Thoracic aorta (tissue), 2 donors: ENCODE measurements at regions not wholly inside any gene's neighbourhood (a gene's known extent, or its start where the extent isn't known, plus 50 kb on each side); places are given as distances from the start of the nearest gene placed in this dataset.

Experiments
- ATAC-seq: fragments of 150-250 bp; one replicate; pipeline ENCODE4 v1.8.0; 2017; ENCODE audit warnings: low read depth; ENCODE audit not compliant: insufficient number of reproducible peaks, low FRiP score
- DNase-seq: peaks from one replicate; pipeline ENCODE4 v3.0.0-alpha.2; 2020; ENCODE audit warnings: low spot score
- H3K27ac ChIP-seq, 2 donors: fragments of 200-600 bp; sonication (generic); 1 replicate in 1 of 2; 2 replicates in 1 of 2; pipeline ENCODE4 v1.5.1; 2016; ENCODE audit warnings: mild to moderate bottlenecking in 2 of 2, moderate library complexity in 2 of 2
- H3K27me3 ChIP-seq: fragments of 200-600 bp; sonication (generic); replicated peaks from 2 replicates; pipeline ENCODE4 v1.6.0; 2016; ENCODE audit warnings: mild to moderate bottlenecking; ENCODE audit not compliant: insufficient read depth
- H3K36me3 ChIP-seq: fragments of 200-600 bp; sonication (generic); one replicate; pipeline ENCODE4 v1.5.1; 2016
- H3K4me1 ChIP-seq, 2 donors: fragments of 200-600 bp; sonication (generic); 1 replicate in 1 of 2; 2 replicates in 1 of 2; pipeline versions ENCODE4 v1.5.1 to v1.6.0; 2016; ENCODE audit warnings: low read depth in 2 of 2, mild to moderate bottlenecking in 1 of 2; ENCODE audit not compliant: control insufficient read depth in 1 of 2
- H3K4me3 ChIP-seq: fragments of 200-600 bp; sonication (generic); 2 replicates; pipeline ENCODE4 v1.5.1; 2016; ENCODE audit warnings: mild to moderate bottlenecking
- H3K9me3 ChIP-seq: fragments of 200-600 bp; sonication (generic); 2 replicates; pipeline ENCODE4 v1.5.1; 2016
- TF ChIP-seq, protein P1 (sequence below): fragments of 200-600 bp; sonication (generic); IDR thresholded peaks from one replicate; pipeline ENCODE4 v1.5.1; 2019; ENCODE audit warnings: antibody characterized with exemption

GRCh38 chr17:64775701-64776570 is 113.8 kb upstream of the SMURF2 start:
- ATAC-seq (no peak), DNase-seq (no peak)
- no peak overlapping the region for H3K27ac ChIP-seq
- peaks cover 36 to 45% of the 10 kb centered on the region in 2 donors for H3K4me1 ChIP-seq
- H3K27me3 ChIP-seq, result no peaks in the 10 kb centered on the region
- H3K4me3 ChIP-seq, result no peak overlapping the region
- H3K9me3 ChIP-seq, result no peaks in the 10 kb centered on the region
- no peaks in the 10 kb centered on the region for H3K36me3 ChIP-seq
- TF ChIP-seq, protein P1, sequence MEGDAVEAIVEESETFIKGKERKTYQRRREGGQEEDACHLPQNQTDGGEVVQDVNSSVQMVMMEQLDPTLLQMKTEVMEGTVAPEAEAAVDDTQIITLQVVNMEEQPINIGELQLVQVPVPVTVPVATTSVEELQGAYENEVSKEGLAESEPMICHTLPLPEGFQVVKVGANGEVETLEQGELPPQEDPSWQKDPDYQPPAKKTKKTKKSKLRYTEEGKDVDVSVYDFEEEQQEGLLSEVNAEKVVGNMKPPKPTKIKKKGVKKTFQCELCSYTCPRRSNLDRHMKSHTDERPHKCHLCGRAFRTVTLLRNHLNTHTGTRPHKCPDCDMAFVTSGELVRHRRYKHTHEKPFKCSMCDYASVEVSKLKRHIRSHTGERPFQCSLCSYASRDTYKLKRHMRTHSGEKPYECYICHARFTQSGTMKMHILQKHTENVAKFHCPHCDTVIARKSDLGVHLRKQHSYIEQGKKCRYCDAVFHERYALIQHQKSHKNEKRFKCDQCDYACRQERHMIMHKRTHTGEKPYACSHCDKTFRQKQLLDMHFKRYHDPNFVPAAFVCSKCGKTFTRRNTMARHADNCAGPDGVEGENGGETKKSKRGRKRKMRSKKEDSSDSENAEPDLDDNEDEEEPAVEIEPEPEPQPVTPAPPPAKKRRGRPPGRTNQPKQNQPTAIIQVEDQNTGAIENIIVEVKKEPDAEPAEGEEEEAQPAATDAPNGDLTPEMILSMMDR, result no peak

GRCh38 chr17:64774888-64775540 is 112.9 kb upstream of the SMURF2 start:
- no peaks in the 10 kb centered on the region for H3K27me3 ChIP-seq
- no peak overlapping the region for H3K4me3 ChIP-seq
- H3K4me1 ChIP-seq, result peaks cover 27 to 35% of the 10 kb centered on the region in 2 donors
- H3K27ac ChIP-seq, result no peak overlapping the region
- no peak for DNase-seq
- no peaks in the 10 kb centered on the region for H3K9me3 ChIP-seq
- no peak for ATAC-seq
- H3K36me3 ChIP-seq, result no peaks in the 10 kb centered on the region
- TF ChIP-seq, protein P1, result no peak

DNA sequence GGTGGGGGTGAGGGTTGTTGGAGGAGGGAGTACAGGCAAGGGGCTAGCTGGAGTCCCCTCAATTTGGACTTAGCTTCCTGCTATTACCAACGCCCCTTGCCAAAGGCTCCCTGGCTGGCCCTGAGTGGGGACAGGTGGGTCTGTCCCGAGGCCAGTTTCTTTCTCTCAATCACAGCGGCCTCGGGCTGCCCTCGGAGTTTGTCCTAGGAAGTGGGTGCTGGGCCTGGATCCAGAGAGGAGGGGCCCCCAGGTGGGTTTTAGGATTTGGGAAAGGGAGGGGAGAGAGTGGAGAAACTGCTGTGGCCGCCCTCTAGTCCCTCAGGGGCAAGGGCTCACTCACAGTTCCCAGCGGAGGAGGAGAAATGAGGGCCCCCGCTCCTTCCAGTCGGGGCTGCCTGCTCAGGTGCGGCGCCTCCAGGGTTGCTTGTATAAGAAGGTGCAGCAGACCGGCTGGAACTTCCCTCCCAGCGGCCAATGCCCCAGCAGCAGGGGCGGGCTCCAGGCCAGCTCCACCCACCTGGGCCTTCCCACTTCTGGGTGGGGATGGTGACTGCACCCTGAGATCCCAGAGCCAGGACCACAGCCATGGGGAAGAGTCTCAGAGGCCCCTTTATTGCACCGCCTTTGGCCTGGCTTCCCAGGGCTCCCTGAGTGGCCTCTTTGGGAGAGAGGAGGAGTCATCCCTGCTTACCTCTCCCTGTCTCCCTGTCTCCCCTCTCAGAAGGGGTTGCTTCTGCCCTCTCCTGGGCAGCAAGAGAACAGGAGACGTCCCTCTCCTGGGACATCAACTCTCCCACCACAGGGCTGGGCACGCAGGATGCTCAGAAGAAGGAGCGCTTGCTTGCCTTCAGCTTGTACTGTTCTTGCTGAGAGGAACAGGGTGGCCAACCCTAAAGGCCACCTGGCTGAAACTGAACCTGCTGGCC is 112.0 kb upstream of the SMURF2 start:
- Histone ChIP-seq H3K27ac (no peak overlapping the region), H3K4me1 (peaks cover 19 to 26% of the 10 kb centered on the region in 2 donors), H3K36me3 (no peaks in the 10 kb centered on the region), H3K27me3 (no peaks in the 10 kb centered on the region), H3K9me3 (no peaks in the 10 kb centered on the region), H3K4me3 (no peak overlapping the region)
- no peak for ATAC-seq
- TF ChIP-seq, protein P1, result peak; percentile 6
- DNase-seq, result no peak

DNA sequence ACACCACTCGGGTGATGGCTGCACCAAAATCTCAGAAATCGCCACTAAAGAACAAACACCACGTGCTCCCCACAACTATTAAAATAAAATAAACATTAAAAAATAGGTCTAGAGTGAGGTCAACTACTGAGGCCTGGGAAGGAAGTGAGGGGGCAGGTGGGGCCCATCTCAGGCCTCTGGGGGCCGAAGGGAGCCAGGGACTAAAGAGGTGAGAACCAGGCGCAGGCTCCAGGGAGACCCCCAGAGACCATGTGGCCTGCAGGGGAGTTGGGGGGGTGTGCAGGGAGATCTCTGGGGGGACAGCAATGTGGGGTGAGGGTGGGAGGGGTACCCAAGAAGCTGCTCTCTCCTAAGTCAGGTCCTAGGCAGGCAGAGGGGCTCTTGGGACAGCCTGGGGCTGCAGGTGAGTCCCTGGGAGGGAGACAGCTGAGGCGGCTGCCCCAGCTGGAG is 111.3 kb upstream of the SMURF2 start:
- no peaks in the 10 kb centered on the region for H3K27me3 ChIP-seq
- no peaks in the 10 kb centered on the region for H3K36me3 ChIP-seq
- no peak for DNase-seq
- H3K9me3 ChIP-seq, result no peaks in the 10 kb centered on the region
- no peak overlapping the region for H3K4me3 ChIP-seq
- peaks cover 14 to 19% of the 10 kb centered on the region in 2 donors for H3K4me1 ChIP-seq
- ATAC-seq, result no peak
- no peak overlapping the region for H3K27ac ChIP-seq
- TF ChIP-seq, protein P1, result no peak
